ENCODE measurements at regions not wholly inside any gene's neighbourhood (a gene's known extent, or its start where the extent isn't known, plus 50 kb on each side); places are given as distances from the start of the nearest gene placed in this dataset.

- no peak for DNase-seq
Measured at GRCh38 chr3:177517906-177518305, 320.6 kb upstream of the TBL1XR1 start.

- DNase-seq: no peak
Measured at GRCh38 chr3:177519588-177519987, 322.3 kb upstream of the TBL1XR1 start.

- no peak for DNase-seq
Measured at GRCh38 chr3:177521305-177521704, 324.0 kb upstream of the TBL1XR1 start.

- no peak for DNase-seq
Measured at GRCh38 chr3:177522051-177522450, 324.8 kb upstream of the TBL1XR1 start.

GRCh38 chr3:177523067-177523675 is 325.9 kb upstream of the TBL1XR1 start:
- no peak for DNase-seq

DNA sequence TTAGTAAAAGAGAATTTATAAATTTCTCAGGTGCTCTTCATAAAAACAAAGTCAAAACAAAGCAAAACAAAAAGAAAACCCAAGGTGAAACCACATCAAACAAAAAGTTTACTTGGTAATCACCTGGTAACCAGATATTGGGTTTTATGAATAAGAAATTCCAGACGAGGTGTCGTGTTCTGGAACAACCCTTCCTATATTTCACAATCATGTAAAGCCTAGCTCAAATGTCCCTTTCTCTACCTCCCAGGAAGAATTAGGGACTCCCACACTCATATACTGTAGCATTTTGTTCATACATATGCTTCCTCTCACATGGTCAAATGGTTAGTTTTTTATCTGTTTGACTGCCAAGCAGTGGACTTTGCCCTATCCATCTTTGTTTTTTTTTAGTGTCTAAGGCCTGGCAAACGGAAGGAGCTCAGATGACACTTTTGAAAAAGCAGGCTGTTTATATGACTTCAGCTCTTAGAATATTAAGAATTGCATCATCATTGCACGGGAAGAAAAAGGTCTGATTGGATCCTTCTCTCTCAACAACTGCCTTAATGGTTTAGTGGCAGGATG is 326.7 kb upstream of the TBL1XR1 start:
- DNase-seq: no peak

GRCh38 chr3:177524742-177525141 is 327.5 kb upstream of the TBL1XR1 start:
- DNase-seq: no peak

DNA sequence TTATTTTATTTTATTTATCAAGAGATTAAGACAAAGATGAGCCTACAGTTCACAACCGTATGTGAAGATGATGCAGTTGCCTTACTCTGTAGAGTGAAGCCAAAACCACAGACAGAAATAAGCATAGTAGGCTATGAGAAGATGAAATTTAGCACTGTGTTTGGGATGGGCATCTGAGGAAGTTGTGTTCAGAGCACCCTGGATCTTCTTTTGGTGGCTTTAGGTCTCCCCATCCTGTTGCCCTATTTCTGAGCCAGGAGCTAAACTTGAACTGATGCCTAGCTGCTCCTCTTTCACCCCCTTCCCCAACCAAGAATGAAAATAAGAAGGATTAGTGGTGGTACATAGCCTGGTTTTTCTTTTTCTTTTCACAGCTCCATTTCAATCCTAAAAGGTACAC is 328.1 kb upstream of the TBL1XR1 start:
- no peak for DNase-seq

DNA sequence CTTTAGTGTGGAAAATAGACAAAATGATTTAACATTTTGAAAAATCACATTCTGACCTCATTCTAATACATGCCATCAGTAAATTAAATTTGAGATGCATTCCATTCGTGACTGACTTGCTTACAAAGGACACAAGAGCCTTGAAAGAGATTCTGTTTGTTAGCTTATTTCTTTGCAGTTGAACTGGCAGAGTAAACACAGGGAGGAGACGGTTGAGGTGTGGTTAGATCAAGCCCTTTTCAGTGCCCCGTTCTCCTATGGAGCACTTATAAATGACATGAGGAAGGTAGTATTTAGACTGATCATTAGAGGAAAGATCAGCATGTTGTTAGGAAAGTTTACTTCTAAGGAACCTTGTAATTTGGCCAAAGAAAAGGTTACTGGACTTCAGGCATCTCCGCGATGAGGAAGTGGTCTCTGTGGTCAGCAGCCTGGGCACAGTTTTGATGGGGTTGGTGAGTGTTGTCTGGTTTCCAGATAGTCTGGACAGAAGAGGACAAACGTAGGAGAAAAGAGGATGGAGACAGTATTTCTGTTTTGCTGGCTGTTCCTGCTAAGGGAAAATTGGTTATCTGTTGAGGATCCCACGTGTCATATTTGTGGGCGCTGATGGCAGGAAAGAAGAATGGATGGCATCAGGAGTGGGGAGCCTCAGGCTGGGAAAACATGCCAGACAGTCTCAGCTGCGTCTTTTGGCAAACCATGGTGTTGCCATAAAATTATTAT is 328.9 kb upstream of the TBL1XR1 start:
- DNase-seq: no peak

DNA sequence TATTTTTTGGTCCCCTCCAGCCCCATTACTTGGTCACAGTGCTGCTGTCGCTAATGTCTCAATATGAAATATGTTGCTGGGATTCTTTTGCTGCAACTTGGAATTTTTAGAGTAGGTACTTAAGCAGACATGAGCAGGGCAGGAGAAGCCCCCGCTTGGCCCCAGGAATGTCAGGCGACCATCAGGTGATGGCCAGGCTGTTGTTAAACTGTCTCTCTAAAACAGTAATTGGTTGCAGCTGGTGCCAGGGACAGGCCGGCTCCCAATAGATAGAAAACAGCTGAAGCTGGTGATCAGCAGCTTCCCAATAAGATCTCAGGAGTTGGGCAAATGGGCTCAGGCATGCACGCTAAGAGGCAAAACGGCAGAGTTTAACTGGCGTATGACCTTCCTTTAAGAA is 329.9 kb upstream of the TBL1XR1 start:
- no peak for DNase-seq

GRCh38 chr3:177528306-177529070 is 331.2 kb upstream of the TBL1XR1 start:
- DNase-seq: no peak

GRCh38 chr3:177529071-177529550 is 331.8 kb upstream of the TBL1XR1 start:
- DNase-seq: peak; percentile 10

- no peak for DNase-seq
Measured at GRCh38 chr3:177529716-177530335, 332.5 kb upstream of the TBL1XR1 start.

GRCh38 chr3:177530908-177531307 is 333.6 kb upstream of the TBL1XR1 start:
- no peak for DNase-seq

- DNase-seq: no peak
Measured at GRCh38 chr3:177536873-177537272, 339.6 kb upstream of the TBL1XR1 start.

GRCh38 chr3:177537612-177538011 is 340.3 kb upstream of the TBL1XR1 start:
- DNase-seq: no peak

GRCh38 chr3:177538048-177538749 is 340.9 kb upstream of the TBL1XR1 start:
- no peak for DNase-seq

- peak; percentile 51 for DNase-seq
Measured at GRCh38 chr3:177538750-177539730, 341.8 kb upstream of the TBL1XR1 start.

GRCh38 chr3:177541541-177541940 is 344.3 kb upstream of the TBL1XR1 start:
- no peak for DNase-seq

- DNase-seq: no peak
Measured at GRCh38 chr3:177545964-177546363, 348.7 kb upstream of the TBL1XR1 start.

DNA sequence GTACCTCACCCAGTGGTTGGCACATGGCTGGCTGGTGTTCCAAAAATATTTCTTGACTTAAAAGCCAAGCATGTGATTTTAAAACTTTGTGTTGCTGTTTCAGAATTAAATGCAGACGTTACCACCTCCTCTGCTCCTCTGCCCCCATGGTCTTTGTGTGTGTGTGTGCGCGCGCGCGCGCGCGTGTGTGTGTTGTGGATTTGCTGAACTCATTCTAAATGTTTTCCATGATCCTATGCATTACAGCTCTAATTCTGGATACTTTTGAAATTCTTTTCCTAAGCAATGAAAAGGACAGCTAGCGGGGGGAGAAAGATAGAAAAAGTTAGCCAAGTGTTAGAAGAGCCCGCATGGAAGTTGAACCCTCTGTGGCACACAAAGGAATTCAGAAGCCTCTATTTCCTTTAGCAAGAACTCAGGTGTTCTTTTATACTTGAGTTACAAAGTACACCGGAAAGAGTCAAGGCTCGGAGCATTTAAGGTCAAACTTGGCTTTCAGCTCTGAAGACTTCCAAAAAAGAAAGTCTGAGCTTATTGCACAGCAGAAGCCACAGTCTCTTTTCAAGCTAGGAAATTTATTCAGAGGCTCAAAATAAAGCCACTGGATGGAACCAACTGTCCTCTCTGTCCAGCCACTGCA is 350.5 kb upstream of the TBL1XR1 start:
- no peak for DNase-seq

Data from activated CD4-positive, alpha-beta T cell treated with anti-CD3 and anti-CD28 coated beads, Interleukin-2, amount 50 U/mL, for 16 hours (primary cell).